ENCODE measurements at regions not wholly inside any gene's neighbourhood (a gene's known extent, or its start where the extent isn't known, plus 50 kb on each side); places are given as distances from the start of the nearest gene placed in this dataset.

DNA sequence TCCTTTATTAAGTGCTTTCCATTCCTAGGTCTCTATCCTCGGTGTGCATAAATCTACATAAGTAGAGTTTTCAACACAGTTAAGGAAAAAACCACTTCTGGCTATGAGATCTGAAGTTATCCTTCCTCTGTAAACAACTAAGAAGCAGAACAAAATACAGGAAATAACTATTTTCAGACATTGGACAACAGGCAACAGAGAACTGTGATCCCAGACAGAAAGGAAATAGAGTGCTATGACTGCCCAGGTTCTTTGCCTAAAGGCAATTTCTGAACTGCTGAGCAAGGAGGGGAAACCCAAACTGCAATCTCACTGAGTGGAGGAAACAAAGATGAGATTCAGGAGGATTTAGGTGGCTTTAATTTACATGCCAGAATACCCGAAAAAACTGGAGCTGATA, 285.4 kb downstream of the SNX13 start:
- TF ChIP-seq, protein P1, sequence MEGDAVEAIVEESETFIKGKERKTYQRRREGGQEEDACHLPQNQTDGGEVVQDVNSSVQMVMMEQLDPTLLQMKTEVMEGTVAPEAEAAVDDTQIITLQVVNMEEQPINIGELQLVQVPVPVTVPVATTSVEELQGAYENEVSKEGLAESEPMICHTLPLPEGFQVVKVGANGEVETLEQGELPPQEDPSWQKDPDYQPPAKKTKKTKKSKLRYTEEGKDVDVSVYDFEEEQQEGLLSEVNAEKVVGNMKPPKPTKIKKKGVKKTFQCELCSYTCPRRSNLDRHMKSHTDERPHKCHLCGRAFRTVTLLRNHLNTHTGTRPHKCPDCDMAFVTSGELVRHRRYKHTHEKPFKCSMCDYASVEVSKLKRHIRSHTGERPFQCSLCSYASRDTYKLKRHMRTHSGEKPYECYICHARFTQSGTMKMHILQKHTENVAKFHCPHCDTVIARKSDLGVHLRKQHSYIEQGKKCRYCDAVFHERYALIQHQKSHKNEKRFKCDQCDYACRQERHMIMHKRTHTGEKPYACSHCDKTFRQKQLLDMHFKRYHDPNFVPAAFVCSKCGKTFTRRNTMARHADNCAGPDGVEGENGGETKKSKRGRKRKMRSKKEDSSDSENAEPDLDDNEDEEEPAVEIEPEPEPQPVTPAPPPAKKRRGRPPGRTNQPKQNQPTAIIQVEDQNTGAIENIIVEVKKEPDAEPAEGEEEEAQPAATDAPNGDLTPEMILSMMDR (conservative IDR thresholded peaks at IDR 0.05; ENCODE audit: low read depth, low read length): no peak
- TF ChIP-seq EZH2phosphoT487 (IDR thresholded peaks at IDR 0.05; ENCODE audit: borderline replicate concordance, low read length): no peak
- no peak for TF ChIP-seq EZH2 (IDR thresholded peaks at IDR 0.05; ENCODE audit: low read length, unreplicated experiment)

Data from PC-3 (cell line).